ENCODE measurements at regions not wholly inside any gene's neighbourhood (a gene's known extent, or its start where the extent isn't known, plus 50 kb on each side); places are given as distances from the start of the nearest gene placed in this dataset.

GRCh38 chr15:62426387-62426956 lies 261.4 kb upstream of the C2CD4B start:
- H3K36me3 ChIP-seq (ENCODE audit: insufficient read depth, low read length) = no peaks in the 10 kb centered on the region
- H3K27ac ChIP-seq (ENCODE audit: low read depth, low read length, poor library complexity, severe bottlenecking) = no peak overlapping the region
- H3K4me3 ChIP-seq (ENCODE audit: low read depth, low read length, poor library complexity, severe bottlenecking) = no peak overlapping the region
- CTCF ChIA-PET (ENCODE audit: unreplicated experiment) = no interaction called here
- H3K4me2 ChIP-seq (ENCODE audit: low read length) = no peak overlapping the region
- DNase-seq (ENCODE audit: low spot score) = no peak
- H3K9me3 ChIP-seq (ENCODE audit: low read length) = no peaks in the 10 kb centered on the region
- intact Hi-C loops (cut with micrococcal nuclease; ENCODE audit: unreplicated experiment) = no loop called here
- POLR2A ChIA-PET = no interaction called here
- H2AFZ ChIP-seq (ENCODE audit: low read length) = no peak overlapping the region
- H3K9me2 ChIP-seq (ENCODE audit: insufficient read depth, low read length) = no peaks in the 10 kb centered on the region
- no TSS peak for BruUV-seq (replicated peaks)
- no peaks in the 10 kb centered on the region for H3K4me1 ChIP-seq (ENCODE audit: insufficient read depth, low read length, poor library complexity, severe bottlenecking)
- TF ChIP-seq CTCF (conservative IDR thresholded peaks at IDR 0.05; ENCODE audit: low read length) (no peak), EZH2phosphoT487 (IDR thresholded peaks at IDR 0.05; ENCODE audit: borderline replicate concordance, low read depth, low read length) (no peak)
- H4K20me1 ChIP-seq (ENCODE audit: insufficient read depth, low read length) = no peaks in the 10 kb centered on the region
- H3K79me2 ChIP-seq (ENCODE audit: insufficient read depth, low read depth, low read length) = no peaks in the 10 kb centered on the region

DNA sequence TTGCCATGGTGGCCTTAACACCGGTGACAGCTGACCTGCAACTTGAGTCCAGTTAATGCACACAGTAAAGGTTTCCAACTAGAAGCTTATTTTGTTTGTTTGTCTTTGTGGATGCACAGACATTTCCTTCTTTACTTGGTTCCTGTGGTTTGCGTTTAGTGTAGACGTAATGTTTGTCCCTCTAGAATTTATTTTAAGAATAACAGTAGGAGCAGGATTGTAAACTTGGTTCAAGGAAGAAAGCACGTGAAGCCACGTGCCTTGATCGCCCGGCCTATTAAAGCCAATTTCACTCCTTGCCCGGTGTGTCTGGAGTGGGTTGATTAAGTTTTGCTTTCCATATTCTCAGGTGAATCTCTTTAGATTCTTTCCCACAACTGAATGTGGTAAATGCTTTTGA lies 263.2 kb upstream of the C2CD4B start:
- Histone ChIP-seq H3K36me3 (ENCODE audit: insufficient read depth, low read length) (no peaks in the 10 kb centered on the region), H4K20me1 (ENCODE audit: insufficient read depth, low read length) (no peaks in the 10 kb centered on the region), H3K4me1 (ENCODE audit: insufficient read depth, low read length, poor library complexity, severe bottlenecking) (no peaks in the 10 kb centered on the region), H3K79me2 (ENCODE audit: insufficient read depth, low read depth, low read length) (no peaks in the 10 kb centered on the region), H2AFZ (ENCODE audit: low read length) (no peak overlapping the region), H3K4me2 (ENCODE audit: low read length) (no peak overlapping the region), H3K27ac (ENCODE audit: low read depth, low read length, poor library complexity, severe bottlenecking) (no peak overlapping the region), H3K9me3 (ENCODE audit: low read length) (no peaks in the 10 kb centered on the region), H3K9me2 (ENCODE audit: insufficient read depth, low read length) (no peaks in the 10 kb centered on the region), H3K4me3 (ENCODE audit: low read depth, low read length, poor library complexity, severe bottlenecking) (no peak overlapping the region)
- intact Hi-C loops (cut with micrococcal nuclease; ENCODE audit: unreplicated experiment) = no loop called here
- POLR2A ChIA-PET = interaction anchor here (0.7 kb wide), 1 partner anchor 146 kb away, joined by 3 read pairs; no protein-coding TSS in a partner anchor
- no peak for DNase-seq (ENCODE audit: low spot score)
- CTCF ChIA-PET (ENCODE audit: unreplicated experiment) = no interaction called here
- TF ChIP-seq EZH2phosphoT487 (IDR thresholded peaks at IDR 0.05; ENCODE audit: borderline replicate concordance, low read depth, low read length) (no peak), CTCF (conservative IDR thresholded peaks at IDR 0.05; ENCODE audit: low read length) (no peak)
- BruUV-seq (replicated peaks) = no TSS peak

- Histone ChIP-seq H3K9me2 (ENCODE audit: insufficient read depth, low read length) (no peaks in the 10 kb centered on the region), H3K9me3 (ENCODE audit: low read length) (no peaks in the 10 kb centered on the region), H2AFZ (ENCODE audit: low read length) (no peak overlapping the region), H3K36me3 (ENCODE audit: insufficient read depth, low read length) (no peaks in the 10 kb centered on the region), H4K20me1 (ENCODE audit: insufficient read depth, low read length) (no peaks in the 10 kb centered on the region), H3K4me1 (ENCODE audit: insufficient read depth, low read length, poor library complexity, severe bottlenecking) (no peaks in the 10 kb centered on the region), H3K27ac (ENCODE audit: low read depth, low read length, poor library complexity, severe bottlenecking) (no peak overlapping the region), H3K79me2 (ENCODE audit: insufficient read depth, low read depth, low read length) (no peaks in the 10 kb centered on the region), H3K4me2 (ENCODE audit: low read length) (no peak overlapping the region), H3K4me3 (ENCODE audit: low read depth, low read length, poor library complexity, severe bottlenecking) (no peak overlapping the region)
- intact Hi-C loops (cut with micrococcal nuclease; ENCODE audit: unreplicated experiment) = no loop called here
- BruUV-seq (replicated peaks) = no TSS peak
- ChIA-PET CTCF (ENCODE audit: unreplicated experiment) (no interaction called here), POLR2A (no interaction called here)
- DNase-seq (ENCODE audit: low spot score) = no peak
- no peak for TF ChIP-seq CTCF (conservative IDR thresholded peaks at IDR 0.05; ENCODE audit: low read length)
- no peak for TF ChIP-seq EZH2phosphoT487 (IDR thresholded peaks at IDR 0.05; ENCODE audit: borderline replicate concordance, low read depth, low read length)
These were observed 263.9 kb upstream of the C2CD4B start for GRCh38 chr15:62428851-62429598.
